MCF 10A (cell line): ENCODE measurements at regions not wholly inside any gene's neighbourhood (a gene's known extent, or its start where the extent isn't known, plus 50 kb on each side); places are given as distances from the start of the nearest gene placed in this dataset.

Source experiments
- BruUV-seq: library from RNA; stranded (reverse); fragments of 400-500 nt; replicated peaks from 2 replicates; lab custom pipeline; 2021; lab: Mats Ljungman, UMichigan
- CTCF ChIA-PET: fragments of 300-600 bp; sonication (Branson Sonifier 250); formaldehyde crosslinking; extraction: SDS; loops from one replicate; lab custom pipeline; 2021; ENCODE audit warnings: antibody characterized with exemption, inconsistent platforms; lab: Yijun Ruan, JAX
- POLR2A ChIA-PET: fragments of 300-600, 350-650 bp; sonication (Branson Sonifier 250); formaldehyde crosslinking; extraction: SDS; loops from one replicate; lab custom pipeline; 2020; ENCODE audit warnings: antibody characterized with exemption, inconsistent platforms; lab: Yijun Ruan, JAX
- DNase-seq: peaks from one replicate; pipeline ENCODE4 v3.0.0-alpha.2; 2018; ENCODE audit not compliant: unreplicated experiment
- H3K27ac Mint-ChIP-seq: one replicate; pipeline ENCODE4 v1.8.0; 2022; ENCODE audit warnings: mild to moderate bottlenecking, low read depth, mixed read lengths; ENCODE audit not compliant: unreplicated experiment
- H3K27me3 Mint-ChIP-seq: one replicate; pipeline ENCODE4 v1.8.0; 2022; ENCODE audit warnings: mixed read lengths; ENCODE audit not compliant: insufficient read depth, unreplicated experiment
- H3K36me3 Mint-ChIP-seq: one replicate; pipeline ENCODE4 v1.8.0; 2022; ENCODE audit warnings: mild to moderate bottlenecking, moderate library complexity, mixed read lengths; ENCODE audit not compliant: insufficient read depth, unreplicated experiment
- H3K4me1 Mint-ChIP-seq: one replicate; pipeline ENCODE4 v1.8.0; 2022; ENCODE audit warnings: mixed read lengths; ENCODE audit not compliant: insufficient read depth, unreplicated experiment
- H3K4me3 Mint-ChIP-seq: one replicate; pipeline ENCODE4 v1.8.0; 2022; ENCODE audit warnings: mild to moderate bottlenecking, moderate library complexity, mixed read lengths; ENCODE audit not compliant: unreplicated experiment
- H3K9me3 Mint-ChIP-seq: one replicate; pipeline ENCODE4 v1.8.0; 2022; ENCODE audit warnings: mixed read lengths; ENCODE audit not compliant: unreplicated experiment
- CTCF ChIP-seq: fragments of 200-600 bp; IDR thresholded peaks from one replicate; pipeline ENCODE4 v1.8.0; 2022; ENCODE audit warnings: antibody characterized with exemption, mild to moderate bottlenecking; ENCODE audit not compliant: unreplicated experiment
- intact Hi-C: fragments of 100-400 bp; cut with micrococcal nuclease; formaldehyde crosslinking; loops from 2 replicates; pipeline ENCODE4 v1.14.1; 2022

DNA sequence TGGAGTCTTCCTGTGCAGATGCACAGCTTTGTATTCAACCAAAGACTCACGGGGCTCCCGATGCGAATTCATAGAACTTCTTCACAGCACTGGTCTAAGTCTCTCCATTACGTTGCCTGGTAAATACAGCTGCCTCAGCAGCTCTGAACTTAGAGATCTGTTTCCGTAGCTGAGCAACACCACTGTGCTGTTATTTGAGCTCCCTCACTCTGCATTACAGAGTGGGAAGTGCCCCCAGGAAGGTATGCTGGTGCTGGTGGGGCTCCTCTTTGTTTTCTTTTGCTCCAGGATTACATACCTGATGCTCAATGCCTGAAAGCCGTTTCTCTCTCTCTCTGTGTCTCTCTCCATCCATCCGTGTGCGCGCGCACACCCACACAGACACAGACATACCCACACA, 227.5 kb upstream of the RMST start:
- POLR2A ChIA-PET = no interaction called here
- no peak for DNase-seq
- Mint-ChIP-seq H3K36me3 (no peaks in the 10 kb centered on the region), H3K9me3 (no peaks in the 10 kb centered on the region), H3K27me3 (peaks cover 26% of the 10 kb centered on the region), H3K4me1 (no peaks in the 10 kb centered on the region), H3K27ac (no peak overlapping the region), H3K4me3 (no peak overlapping the region)
- intact Hi-C loops = no loop called here
- BruUV-seq = no TSS peak
- CTCF ChIA-PET = no interaction called here
- TF ChIP-seq CTCF = no peak

DNA sequence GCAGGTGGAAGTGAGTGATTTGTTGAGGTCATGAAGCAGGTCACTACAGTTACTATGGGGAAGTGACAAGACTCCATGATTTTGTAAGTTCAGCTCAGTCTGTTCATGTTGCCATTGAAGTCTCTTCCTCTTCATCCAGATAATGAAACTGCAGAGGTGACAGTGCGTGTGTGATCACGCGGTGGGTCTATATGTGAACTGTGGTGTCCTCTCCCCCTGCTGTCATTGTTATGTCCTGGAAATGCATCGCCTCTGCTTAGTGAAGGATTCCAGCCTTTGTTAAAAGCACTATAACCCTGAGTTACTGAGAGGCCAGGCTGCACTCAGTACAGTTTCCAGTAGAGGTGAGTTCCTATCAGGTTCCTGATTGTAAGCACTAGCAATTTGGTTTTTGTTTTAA, 216.2 kb upstream of the RMST start:
- Mint-ChIP-seq H3K27me3 (peaks cover 27% of the 10 kb centered on the region), H3K9me3 (peaks cover 8% of the 10 kb centered on the region), H3K36me3 (peaks cover 6% of the 10 kb centered on the region), H3K27ac (no peak overlapping the region), H3K4me3 (no peak overlapping the region), H3K4me1 (no peaks in the 10 kb centered on the region)
- TF ChIP-seq CTCF = no peak
- no TSS peak for BruUV-seq
- intact Hi-C loops = no loop called here
- no peak for DNase-seq
- ChIA-PET POLR2A (no interaction called here), CTCF (interaction anchor here (1.3 kb wide), 1 partner anchor 9 kb away, joined by 4 read pairs; no protein-coding TSS in a partner anchor)

- Mint-ChIP-seq H3K4me3 (no peak overlapping the region), H3K4me1 (no peaks in the 10 kb centered on the region), H3K27me3 (peaks cover 36% of the 10 kb centered on the region), H3K36me3 (no peaks in the 10 kb centered on the region), H3K27ac (no peak overlapping the region), H3K9me3 (no peaks in the 10 kb centered on the region)
- POLR2A ChIA-PET = no interaction called here
- intact Hi-C loops = no loop called here
- no peak for DNase-seq
- TF ChIP-seq CTCF = no peak
- BruUV-seq = no TSS peak
- CTCF ChIA-PET = interaction anchor here (0.7 kb wide), 2 partner anchors 1152 to 1998 kb away, joined by 3 read pairs; no protein-coding TSS in a partner anchor
Measured at GRCh38 chr12:97250483-97250882, 212.1 kb upstream of the RMST start.

DNA sequence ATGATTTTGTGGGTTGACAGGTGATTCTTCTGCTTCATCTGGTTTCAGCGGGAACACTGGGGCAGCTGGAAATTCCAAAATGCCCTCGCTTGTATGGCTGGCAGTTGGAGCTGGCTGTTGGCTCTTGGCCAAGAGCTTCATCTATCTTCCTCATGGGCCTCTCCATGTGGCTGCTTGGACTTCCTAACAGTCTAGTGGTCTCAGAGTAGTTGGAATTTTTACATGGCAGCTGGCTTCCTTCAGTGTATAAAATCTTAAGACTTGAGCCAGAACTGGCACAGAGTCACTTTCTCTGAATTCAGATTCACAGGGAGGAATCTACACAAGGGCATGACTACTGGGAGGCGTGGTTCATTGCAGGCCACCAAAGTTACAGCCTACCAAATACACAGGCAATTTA, 204.9 kb upstream of the RMST start:
- no peak for DNase-seq
- Mint-ChIP-seq H3K27me3 (peaks cover 32% of the 10 kb centered on the region), H3K36me3 (no peaks in the 10 kb centered on the region), H3K9me3 (no peaks in the 10 kb centered on the region), H3K4me1 (no peaks in the 10 kb centered on the region), H3K4me3 (no peak overlapping the region), H3K27ac (no peak overlapping the region)
- no peak for TF ChIP-seq CTCF
- CTCF ChIA-PET = interaction anchor here (0.5 to 0.6 kb wide), 2 partner anchors 738 to 764 kb away, joined by 4 to 5 read pairs; no protein-coding TSS in a partner anchor
- POLR2A ChIA-PET = no interaction called here
- no TSS peak for BruUV-seq
- intact Hi-C loops = no loop called here
